AG20443 (cell line): ENCODE measurements at regions not wholly inside any gene's neighbourhood (a gene's known extent, or its start where the extent isn't known, plus 50 kb on each side); places are given as distances from the start of the nearest gene placed in this dataset.

ENCODE experiments used
- DNase-seq: peaks from one replicate; pipeline ENCODE4 v3.0.0; 2012; ENCODE audit warnings: low spot score, mixed read lengths

GRCh38 chr13:92938486-92939020, 288.1 kb upstream of the GPC6 start:
- DNase-seq = no peak

- DNase-seq = no peak
Observed at GRCh38 chr13:92941167-92941566, 285.4 kb upstream of the GPC6 start.

- DNase-seq = no peak
Observed at GRCh38 chr13:92947770-92948434, 278.7 kb upstream of the GPC6 start.

GRCh38 chr13:92950771-92951170, 275.8 kb upstream of the GPC6 start:
- no peak for DNase-seq

DNA sequence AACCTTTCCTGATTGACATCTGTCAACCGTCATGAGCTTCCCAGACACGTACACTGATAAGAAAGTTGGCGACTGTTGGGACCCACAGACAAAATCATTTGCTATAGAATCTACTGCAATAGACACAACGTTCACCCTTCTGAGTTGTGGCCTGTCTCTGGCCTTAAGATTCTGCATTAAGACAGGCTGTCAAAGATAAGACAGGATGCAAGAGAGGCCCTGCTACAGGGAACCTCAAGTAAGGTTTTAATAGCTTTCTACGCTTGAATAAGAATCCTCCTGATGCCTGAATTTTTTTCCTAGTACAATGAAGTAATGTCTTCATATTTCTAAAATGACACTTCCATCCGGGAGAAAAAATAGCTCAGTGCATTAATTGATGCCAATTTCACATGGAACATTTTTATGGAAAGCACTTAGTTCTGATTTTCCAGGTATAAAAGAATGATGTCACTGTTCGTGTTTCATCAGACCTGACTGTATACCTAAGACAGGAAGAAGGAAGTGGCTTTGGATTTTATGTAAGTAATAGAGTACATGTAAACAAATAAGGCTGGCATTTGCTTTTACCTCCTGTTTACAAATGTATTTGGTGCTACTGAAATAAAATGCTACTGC, 275.2 kb upstream of the GPC6 start:
- no peak for DNase-seq

DNA sequence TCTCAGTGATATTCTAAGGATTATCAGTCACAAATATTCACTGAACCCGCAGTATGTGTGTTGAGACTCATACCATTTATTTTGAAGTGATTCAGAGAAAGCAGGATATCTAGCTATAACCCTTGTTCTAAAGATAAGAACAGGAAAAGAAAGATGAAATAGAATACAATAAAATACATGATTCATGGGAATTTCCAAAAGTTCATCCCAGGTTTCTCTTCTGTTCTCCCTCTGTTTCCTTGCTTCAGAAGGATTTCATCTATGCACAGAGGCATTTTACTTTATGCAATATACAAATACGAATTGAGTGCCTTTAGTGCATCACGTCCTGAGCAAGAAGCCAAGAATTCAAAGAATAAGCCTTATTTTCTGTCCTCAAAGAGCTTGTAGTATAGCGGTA, 274.4 kb upstream of the GPC6 start:
- DNase-seq = no peak

DNA sequence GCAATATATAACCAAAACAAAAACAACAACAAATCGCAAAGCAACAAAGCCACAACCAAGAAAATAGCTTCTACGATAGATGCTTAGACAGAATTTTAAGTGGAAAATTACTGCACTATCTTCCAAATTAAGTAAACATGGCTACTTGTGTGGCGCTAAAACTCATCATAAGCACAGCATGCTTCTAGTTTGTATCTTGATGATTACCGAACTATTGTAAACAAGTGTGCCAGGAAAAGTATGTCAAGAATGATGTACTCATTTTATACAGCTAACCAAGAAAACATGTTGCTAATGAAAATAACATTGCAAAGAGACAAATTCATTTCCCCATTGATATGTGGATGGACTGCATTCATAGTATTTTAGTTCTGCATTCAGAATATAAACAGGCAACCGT, 271.9 kb upstream of the GPC6 start:
- DNase-seq = no peak

GRCh38 chr13:92959790-92960189, 266.8 kb upstream of the GPC6 start:
- DNase-seq = no peak

DNA sequence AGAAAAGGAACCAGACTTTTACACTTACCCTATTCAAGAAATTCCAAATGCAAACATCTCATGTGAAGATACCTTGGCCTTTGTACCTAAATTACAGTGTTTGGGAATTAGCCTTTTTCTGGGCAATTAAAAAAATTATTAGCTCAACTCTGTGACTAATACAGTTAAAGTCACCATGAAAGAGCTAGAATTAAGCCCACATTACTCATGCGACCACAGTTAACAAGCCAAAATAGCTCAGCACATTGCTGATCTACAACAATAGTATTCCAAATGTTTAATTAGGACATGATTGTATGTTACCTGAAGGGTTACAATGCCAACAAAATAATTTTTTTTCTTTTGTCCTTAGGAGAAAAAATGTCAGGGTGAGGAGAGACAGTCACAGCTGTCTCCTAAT, 263.6 kb upstream of the GPC6 start:
- no peak for DNase-seq

- DNase-seq = no peak
Observed at GRCh38 chr13:92966341-92966740, 260.3 kb upstream of the GPC6 start.

- no peak for DNase-seq
Observed at GRCh38 chr13:92966900-92967299, 259.7 kb upstream of the GPC6 start.

DNA sequence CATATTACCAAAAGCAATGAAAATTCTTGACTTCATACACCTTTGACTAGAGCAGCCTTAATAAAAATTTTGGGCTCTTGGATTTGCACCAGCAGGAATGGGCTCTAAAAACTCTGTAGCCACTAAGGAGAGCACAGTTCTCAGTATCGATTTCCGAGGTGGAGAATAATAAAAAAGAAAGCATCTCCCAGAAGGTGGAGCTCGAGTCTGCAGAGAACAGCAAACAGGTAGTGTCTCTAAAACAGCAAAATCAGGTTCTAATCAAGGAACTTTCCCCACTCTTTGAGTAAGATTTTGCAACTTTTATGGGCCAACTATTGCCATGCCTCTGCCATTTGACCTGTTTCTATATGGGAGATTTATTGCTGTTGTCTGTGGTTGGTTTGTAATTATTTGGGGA, 258.7 kb upstream of the GPC6 start:
- peak; percentile 12 for DNase-seq

DNA sequence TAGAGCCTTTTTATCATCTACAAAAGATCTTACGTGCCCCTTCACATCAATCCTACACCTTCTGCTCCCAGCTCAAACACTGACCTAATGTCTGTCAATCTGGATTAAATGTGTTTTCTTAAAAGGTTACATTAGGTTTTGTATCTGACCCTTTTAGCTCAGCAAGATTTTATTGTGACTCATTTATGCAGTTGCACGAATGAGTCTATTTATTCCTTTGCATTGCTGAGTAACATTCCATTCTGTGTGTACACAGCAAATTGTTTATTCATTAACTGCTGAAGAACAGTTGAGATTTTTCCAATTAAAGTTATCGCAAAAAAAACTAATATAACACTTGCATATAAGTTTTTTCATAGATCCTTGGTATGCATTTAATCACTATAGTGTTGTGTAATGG, 253.9 kb upstream of the GPC6 start:
- DNase-seq = no peak

DNA sequence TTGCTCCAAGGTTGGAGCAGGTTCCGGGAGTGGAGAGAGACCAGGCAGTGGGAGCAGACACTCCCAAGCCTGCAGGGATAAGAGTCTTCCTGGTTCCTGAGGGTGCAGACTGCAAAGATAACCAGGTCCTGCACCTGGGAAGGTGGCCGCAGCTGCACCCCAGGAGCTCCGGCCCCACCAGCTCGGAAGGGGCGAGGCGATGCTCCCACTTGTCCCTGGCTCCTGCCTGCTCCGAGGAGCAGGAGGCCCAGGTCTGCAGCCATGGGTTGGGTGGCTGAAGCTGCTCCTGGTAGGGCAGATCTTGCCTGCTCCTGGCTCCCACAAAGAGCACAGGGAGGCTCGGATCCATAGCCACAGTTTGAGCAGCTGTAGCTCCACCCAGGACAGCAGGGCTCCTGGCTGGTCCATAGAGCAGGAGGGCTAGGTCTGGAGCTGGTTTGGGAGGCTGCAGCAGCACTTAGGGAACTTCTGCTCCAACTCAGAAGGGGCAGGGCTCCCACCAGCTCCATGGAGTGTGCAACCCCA, 251.6 kb upstream of the GPC6 start:
- DNase-seq = no peak

- no peak for DNase-seq
Observed at GRCh38 chr13:92976657-92977056, 249.9 kb upstream of the GPC6 start.

- no peak for DNase-seq
Observed at GRCh38 chr13:92984151-92984550, 242.5 kb upstream of the GPC6 start.

DNA sequence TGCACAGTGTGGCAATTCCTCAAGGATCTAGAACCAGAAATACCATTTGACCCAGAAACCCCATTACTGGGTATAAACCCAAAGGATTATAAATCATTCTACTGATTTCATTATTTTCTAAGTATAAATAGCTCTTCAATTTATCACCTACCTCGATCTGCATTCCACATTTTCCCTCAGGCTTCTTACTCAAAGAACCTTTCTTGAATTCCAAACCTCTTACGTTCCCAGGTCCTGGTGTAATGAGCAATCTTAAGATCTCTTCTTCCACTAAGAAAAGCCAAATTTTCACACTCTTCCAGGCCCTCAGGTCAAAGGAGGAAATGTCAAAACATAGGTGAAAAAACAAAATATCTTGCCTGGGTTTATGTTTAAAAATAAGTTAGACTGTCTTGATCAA, 237.3 kb upstream of the GPC6 start:
- no peak for DNase-seq

- peak; percentile 10 for DNase-seq
Observed at GRCh38 chr13:92991692-92992091, 234.9 kb upstream of the GPC6 start.

GRCh38 chr13:92994056-92994455, 232.6 kb upstream of the GPC6 start:
- peak; percentile 10 for DNase-seq

DNA sequence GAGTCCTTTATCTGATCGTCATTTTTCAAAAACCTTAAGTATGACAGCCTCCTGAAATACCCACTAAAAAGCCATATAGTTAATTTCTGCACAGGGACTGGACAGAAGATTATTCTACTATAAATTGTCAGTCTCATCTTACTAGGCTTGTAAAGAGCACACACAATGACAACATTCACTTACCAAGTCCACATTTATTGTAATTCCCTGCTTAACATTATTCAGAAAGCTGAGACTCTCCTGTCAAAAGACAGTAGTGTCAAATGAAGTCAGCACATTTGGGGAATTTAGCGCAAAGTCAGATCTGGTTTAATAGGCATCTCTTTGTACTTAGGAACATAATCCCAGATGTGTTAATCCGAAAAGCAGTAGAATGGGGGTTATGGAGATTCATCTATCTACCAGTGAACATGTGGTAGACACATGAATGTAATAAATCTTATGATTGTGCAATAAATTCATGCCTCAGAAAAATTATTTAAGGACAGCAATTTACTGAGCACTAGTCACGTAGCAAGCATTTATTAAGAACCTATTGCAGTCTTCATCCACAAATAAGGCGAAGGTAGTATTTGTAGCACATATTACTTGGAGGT, 224.6 kb upstream of the GPC6 start:
- DNase-seq = no peak

DNA sequence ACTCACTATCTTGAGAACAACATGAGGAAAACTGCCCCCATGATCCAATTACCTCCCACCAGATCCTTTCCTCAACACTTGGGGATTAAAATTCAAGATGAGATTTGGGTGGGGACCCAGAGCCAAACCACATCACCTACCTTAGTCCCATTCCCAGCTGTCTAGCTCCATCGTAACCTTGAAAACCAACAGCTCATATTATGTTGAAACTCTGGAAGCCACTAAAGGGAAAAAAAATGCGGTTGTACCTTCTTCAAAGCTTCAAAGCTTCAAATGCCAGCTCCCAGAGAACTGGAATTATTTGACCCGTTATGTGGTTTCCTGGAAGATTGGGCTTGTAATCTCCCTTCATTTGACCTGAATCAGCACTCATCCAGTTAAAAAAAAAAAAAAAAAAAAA, 223.1 kb upstream of the GPC6 start:
- no peak for DNase-seq

GRCh38 chr13:93004919-93005318, 221.7 kb upstream of the GPC6 start:
- DNase-seq = no peak

- no peak for DNase-seq
Observed at GRCh38 chr13:93007928-93008327, 218.7 kb upstream of the GPC6 start.
